H1 (cell line): ENCODE measurements at regions not wholly inside any gene's neighbourhood (a gene's known extent, or its start where the extent isn't known, plus 50 kb on each side); places are given as distances from the start of the nearest gene placed in this dataset.

Source experiments
- CTCF ChIA-PET: fragments of 300-600 bp; sonication (Branson Sonifier 250); formaldehyde crosslinking; loops from one replicate; lab custom pipeline; 2021; ENCODE audit not compliant: partially characterized antibody; lab: Charles Lee
- POLR2A ChIA-PET: fragments of 300-600 bp; sonication (Branson Sonifier 250); formaldehyde crosslinking; loops from one replicate; lab custom pipeline; 2021; ENCODE audit warnings: inconsistent platforms; ENCODE audit not compliant: partially characterized antibody; lab: Charles Lee
- DNase-seq, 2 experiments: peaks; one replicate each; pipeline versions ENCODE4 v3.0.0 to v3.0.0-alpha.2; 2010 to 2022; ENCODE audit warnings: low spot score in 2 of 2, low read depth in 1 of 2, mixed read lengths in 1 of 2
- FAIRE-seq: peaks from 2 replicates; lab custom pipeline; 2011; peaks lifted over from hg19 to GRCh38; lab: Jason Lieb, UNC
- H2AFZ ChIP-seq: 2 replicates; pipeline ENCODE4 v1.8.1; 2012; ENCODE audit warnings: low read length, inconsistent platforms
- H2AK5ac ChIP-seq: 2 replicates; pipeline ENCODE4 v1.6.1; 2013; ENCODE audit warnings: low read depth, low read length
- H2BK120ac ChIP-seq: replicated peaks from 2 replicates; pipeline ENCODE3; 2013; ENCODE audit warnings: low read depth, low read length, inconsistent platforms
- H2BK12ac ChIP-seq: 2 replicates; pipeline ENCODE4 v1.6.1; 2013; ENCODE audit warnings: low read depth, low read length
- H2BK15ac ChIP-seq: 2 replicates; pipeline ENCODE4 v1.6.1; 2013; ENCODE audit warnings: low read length
- H2BK20ac ChIP-seq: 2 replicates; pipeline ENCODE4 v1.6.1; 2013; ENCODE audit warnings: low read length
- H2BK5ac ChIP-seq: 2 replicates; pipeline ENCODE4 v1.6.1; 2013; ENCODE audit warnings: low read depth, low read length
- H3K14ac ChIP-seq: 2 replicates; pipeline ENCODE4 v1.6.1; 2013; ENCODE audit warnings: inconsistent platforms; ENCODE audit not compliant: insufficient read length
- H3K18ac ChIP-seq: 2 replicates; pipeline ENCODE4 v1.6.1; 2013; ENCODE audit warnings: low read length; ENCODE audit errors: extremely low read depth
- H3K23ac ChIP-seq: 2 replicates; pipeline ENCODE4 v1.6.1; 2013; ENCODE audit warnings: inconsistent platforms; ENCODE audit not compliant: insufficient read length
- H3K23me2 ChIP-seq: 2 replicates; pipeline ENCODE4 v1.6.1; 2013; ENCODE audit warnings: low read depth, low read length
- H3K27ac ChIP-seq: 2 replicates; pipeline ENCODE4 v1.6.1; 2011; ENCODE audit warnings: low read depth, low read length, inconsistent platforms
- H3K27me3 ChIP-seq, 4 experiments: replicated peaks in 1 of 4; 1 replicate in 1 of 4; 2 replicates in 3 of 4; pipeline versions ENCODE4 v1.6.1 to v1.8.1; 2011 to 2013; ENCODE audit warnings: low read length in 3 of 4, mild to moderate bottlenecking in 3 of 4, inconsistent platforms in 2 of 4, mixed read lengths in 2 of 4, moderate library complexity in 1 of 4; ENCODE audit not compliant: control insufficient read depth in 3 of 4, insufficient read depth in 3 of 4; ENCODE audit errors: extremely low read depth in 1 of 4
- H3K36me3 ChIP-seq, 4 experiments: 2 replicates each; pipeline versions ENCODE4 v1.6.1 to v1.8.1; 2011 to 2013; ENCODE audit warnings: mild to moderate bottlenecking in 4 of 4, low read length in 3 of 4, moderate library complexity in 2 of 4, control low read depth in 1 of 4, inconsistent platforms in 1 of 4; ENCODE audit not compliant: insufficient read depth in 4 of 4, control insufficient read depth in 2 of 4
- H3K4ac ChIP-seq: replicated peaks from 2 replicates; pipeline ENCODE3; 2013; ENCODE audit warnings: low read length, low read depth, mixed read lengths, inconsistent platforms; ENCODE audit not compliant: insufficient read length
- H3K4me1 ChIP-seq, 4 experiments: replicated peaks in 1 of 4; 1 replicate in 1 of 4; 2 replicates in 3 of 4; pipeline versions ENCODE4 v1.6.1 to v1.8.1; 2011 to 2013; ENCODE audit warnings: low read length in 3 of 4, inconsistent platforms in 2 of 4, mixed read lengths in 1 of 4; ENCODE audit not compliant: insufficient read depth in 4 of 4, control insufficient read depth in 3 of 4
- H3K4me2 ChIP-seq, 2 experiments: 2 replicates each; pipeline versions ENCODE4 v1.6.1 to v1.8.1; 2011 to 2013; ENCODE audit warnings: low read depth in 2 of 2, low read length in 2 of 2, control low read depth in 1 of 2, inconsistent platforms in 1 of 2, mild to moderate bottlenecking in 1 of 2; ENCODE audit not compliant: insufficient read depth in 1 of 2
- H3K4me3 ChIP-seq, 4 experiments: fragments of 200-600, 300-600 bp in 1 of 4; sonication (generic), shearing (Covaris generic), sonication (Bioruptor Twin) in 1 of 4; 2 replicates each; pipeline versions ENCODE4 v1.5.1 to v1.8.1; 2011 to 2016; ENCODE audit warnings: low read length in 4 of 4, low read depth in 3 of 4, control low read depth in 2 of 4, inconsistent platforms in 2 of 4, mild to moderate bottlenecking in 2 of 4, mixed read lengths in 1 of 4, moderate library complexity in 1 of 4; ENCODE audit not compliant: insufficient read depth in 2 of 4; ENCODE audit errors: extremely low read depth in 1 of 4
- H3K56ac ChIP-seq: replicated peaks from 2 replicates; pipeline ENCODE3; 2013; ENCODE audit warnings: low read depth, mild to moderate bottlenecking, mixed read lengths, low read length, inconsistent platforms; ENCODE audit not compliant: insufficient read length
- H3K79me1 ChIP-seq: 2 replicates; pipeline ENCODE4 v1.6.1; 2013; ENCODE audit warnings: low read depth, low read length, control low read depth
- H3K79me2 ChIP-seq, 2 experiments: 2 replicates each; pipeline versions ENCODE4 v1.6.1 to v1.8.1; 2012 to 2013; ENCODE audit warnings: low read length in 2 of 2, mild to moderate bottlenecking in 2 of 2, inconsistent platforms in 1 of 2; ENCODE audit not compliant: insufficient read depth in 2 of 2, control insufficient read depth in 1 of 2
- H3K9ac ChIP-seq, 4 experiments: replicated peaks in 1 of 4; 1 replicate in 1 of 4; 2 replicates in 3 of 4; pipeline versions ENCODE4 v1.6.1 to v1.8.1; 2011 to 2013; ENCODE audit warnings: low read depth in 3 of 4, low read length in 3 of 4, control low read depth in 2 of 4, mild to moderate bottlenecking in 2 of 4, moderate library complexity in 2 of 4, inconsistent platforms in 1 of 4; ENCODE audit errors: extremely low read depth in 1 of 4
- H3K9me3 ChIP-seq, 2 experiments: 2 replicates each; pipeline versions ENCODE4 v1.6.1 to v1.8.1; 2012 to 2013; ENCODE audit warnings: mild to moderate bottlenecking in 2 of 2, moderate library complexity in 2 of 2, control low read depth in 1 of 2, inconsistent platforms in 1 of 2, low read depth in 1 of 2, low read length in 1 of 2, mixed read lengths in 1 of 2; ENCODE audit not compliant: insufficient read depth in 2 of 2
- H4K20me1 ChIP-seq, 2 experiments: replicated peaks in 1 of 2; 2 replicates each; pipeline versions ENCODE3 to v1.8.1; 2011 to 2013; ENCODE audit warnings: inconsistent platforms in 2 of 2, low read length in 2 of 2, mild to moderate bottlenecking in 1 of 2; ENCODE audit not compliant: insufficient read depth in 2 of 2, control insufficient read depth in 1 of 2
- H4K5ac ChIP-seq: 2 replicates; pipeline ENCODE4 v1.6.1; 2013; ENCODE audit warnings: low read length, low read depth, mixed read lengths, inconsistent platforms; ENCODE audit not compliant: insufficient read length
- H4K8ac ChIP-seq: 2 replicates; pipeline ENCODE4 v1.8.0; 2013; ENCODE audit warnings: mild to moderate bottlenecking, moderate library complexity, low read length, inconsistent platforms; ENCODE audit not compliant: insufficient read depth; ENCODE audit errors: extremely low read depth
- H4K91ac ChIP-seq: replicated peaks from 2 replicates; pipeline ENCODE3; 2013; ENCODE audit warnings: low read length, mixed read lengths, inconsistent platforms; ENCODE audit not compliant: insufficient read length
- ZNF274 ChIP-seq: IDR thresholded peaks from 2 replicates; pipeline ENCODE4 v1.7.0; 2012; ENCODE audit warnings: low read length, borderline replicate concordance; ENCODE audit errors: extremely low read depth
- WGBS, 2 experiments: shearing (Covaris generic) in 1 of 2; methylation state at CpG; one replicate each; pipeline versions ENCODE4 v1.1.6 to v1.1.7; 2013 to 2015; ENCODE audit warnings: low lambda C conversion rate in 2 of 2, mixed read lengths in 2 of 2, inconsistent platforms in 1 of 2, low coverage in 1 of 2, missing lambda C conversion rate in 1 of 2; ENCODE audit not compliant: insufficient replicate concordance in 2 of 2, insufficient coverage in 1 of 2, insufficient read length in 1 of 2; ENCODE audit errors: extremely low coverage in 1 of 2, missing lambda C conversion rate in 1 of 2; 5-methylcytosine and 5-hydroxymethylcytosine counted together
- TF ChIP-seq, protein P1 (sequence below), 3 experiments: IDR thresholded peaks; 1 replicate in 2 of 3; 2 replicates in 1 of 3; pipeline versions ENCODE4 v1.5.1 to v1.6.1; 2011; ENCODE audit warnings: low read length in 3 of 3, mild to moderate bottlenecking in 3 of 3, inconsistent platforms in 2 of 3, low read depth in 1 of 3, moderate library complexity in 1 of 3; ENCODE audit not compliant: insufficient read depth in 1 of 3; ENCODE audit errors: control extremely low read depth in 1 of 3

GRCh38 chr1:104018922-104019674 lies 269.4 kb downstream of the AMY1C start:
- no peaks in the 10 kb centered on the region for H4K20me1 ChIP-seq
- H3K23me2 ChIP-seq, result no peaks in the 10 kb centered on the region
- TF ChIP-seq ZNF274, result no peak
- TF ChIP-seq, protein P1, sequence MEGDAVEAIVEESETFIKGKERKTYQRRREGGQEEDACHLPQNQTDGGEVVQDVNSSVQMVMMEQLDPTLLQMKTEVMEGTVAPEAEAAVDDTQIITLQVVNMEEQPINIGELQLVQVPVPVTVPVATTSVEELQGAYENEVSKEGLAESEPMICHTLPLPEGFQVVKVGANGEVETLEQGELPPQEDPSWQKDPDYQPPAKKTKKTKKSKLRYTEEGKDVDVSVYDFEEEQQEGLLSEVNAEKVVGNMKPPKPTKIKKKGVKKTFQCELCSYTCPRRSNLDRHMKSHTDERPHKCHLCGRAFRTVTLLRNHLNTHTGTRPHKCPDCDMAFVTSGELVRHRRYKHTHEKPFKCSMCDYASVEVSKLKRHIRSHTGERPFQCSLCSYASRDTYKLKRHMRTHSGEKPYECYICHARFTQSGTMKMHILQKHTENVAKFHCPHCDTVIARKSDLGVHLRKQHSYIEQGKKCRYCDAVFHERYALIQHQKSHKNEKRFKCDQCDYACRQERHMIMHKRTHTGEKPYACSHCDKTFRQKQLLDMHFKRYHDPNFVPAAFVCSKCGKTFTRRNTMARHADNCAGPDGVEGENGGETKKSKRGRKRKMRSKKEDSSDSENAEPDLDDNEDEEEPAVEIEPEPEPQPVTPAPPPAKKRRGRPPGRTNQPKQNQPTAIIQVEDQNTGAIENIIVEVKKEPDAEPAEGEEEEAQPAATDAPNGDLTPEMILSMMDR (IDR thresholded peaks at IDR 0.05; ENCODE audit: control extremely low read depth in 1 of 3, insufficient read depth in 1 of 3, low read depth in 1 of 3, low read length in 3 of 3), result peak in 2 of 3 experiments; percentile 20 to 43; a peak in 2 of 4 replicates
- H2BK5ac ChIP-seq, result no peak overlapping the region
- H3K9ac ChIP-seq, result no peak overlapping the region
- H2AK5ac ChIP-seq, result no peak overlapping the region
- no peak overlapping the region for H3K4ac ChIP-seq
- no peak overlapping the region for H2BK20ac ChIP-seq
- no peaks in the 10 kb centered on the region for H3K79me1 ChIP-seq
- H4K5ac ChIP-seq, result no peak overlapping the region
- no peaks in the 10 kb centered on the region for H3K79me2 ChIP-seq
- ChIA-PET CTCF (interaction anchor here (0.6 to 2.0 kb wide), 13 partner anchors 10 to 262 kb away, joined by 3 to 7 read pairs (median 3); no protein-coding TSS in a partner anchor), POLR2A (no interaction called here)
- no peaks in the 10 kb centered on the region for H3K27me3 ChIP-seq
- no peaks in the 10 kb centered on the region for H3K4me1 ChIP-seq
- H3K4me2 ChIP-seq, result no peak overlapping the region
- H3K4me3 ChIP-seq, result no peak overlapping the region
- H2AFZ ChIP-seq, result no peak overlapping the region
- H4K91ac ChIP-seq, result no peak overlapping the region
- H3K18ac ChIP-seq, result no peak overlapping the region
- no peak overlapping the region for H4K8ac ChIP-seq
- H2BK12ac ChIP-seq, result no peak overlapping the region
- no peak overlapping the region for H3K27ac ChIP-seq
- WGBS, 2 experiments, result 100% methylated on average over 1 of the region's 1 CpG; no CpG with 5 or more reads in 1 of the 2 experiments
- H3K36me3 ChIP-seq, result no peaks in the 10 kb centered on the region
- no peak for FAIRE-seq
- no peak overlapping the region for H3K14ac ChIP-seq
- H3K56ac ChIP-seq, result no peak overlapping the region
- no peak overlapping the region for H2BK15ac ChIP-seq
- H2BK120ac ChIP-seq, result no peak overlapping the region
- no peak overlapping the region for H3K23ac ChIP-seq
- H3K9me3 ChIP-seq, result no peaks in the 10 kb centered on the region
- DNase-seq, result no peak
